Skin epidermis (tissue), 12 donors: ENCODE measurements at regions not wholly inside any gene's neighbourhood (a gene's known extent, or its start where the extent isn't known, plus 50 kb on each side); places are given as distances from the start of the nearest gene placed in this dataset.

ENCODE experiments used
- H3K27ac ChIP-seq, 21 experiments: fragments of 200-600 bp; sonication (generic) in 11 of 21; one replicate each; pipeline ENCODE4 v1.5.0; 2020; ENCODE audit warnings: mild to moderate bottlenecking in 3 of 21, inconsistent platforms in 2 of 21, moderate library complexity in 2 of 21
- H3K4me3 ChIP-seq, 7 experiments: fragments of 200-600 bp; sonication (generic) in 2 of 7; one replicate each; pipeline ENCODE4 v1.5.0; 2020; ENCODE audit warnings: inconsistent platforms in 2 of 7, mild to moderate bottlenecking in 2 of 7, moderate library complexity in 1 of 7

DNA sequence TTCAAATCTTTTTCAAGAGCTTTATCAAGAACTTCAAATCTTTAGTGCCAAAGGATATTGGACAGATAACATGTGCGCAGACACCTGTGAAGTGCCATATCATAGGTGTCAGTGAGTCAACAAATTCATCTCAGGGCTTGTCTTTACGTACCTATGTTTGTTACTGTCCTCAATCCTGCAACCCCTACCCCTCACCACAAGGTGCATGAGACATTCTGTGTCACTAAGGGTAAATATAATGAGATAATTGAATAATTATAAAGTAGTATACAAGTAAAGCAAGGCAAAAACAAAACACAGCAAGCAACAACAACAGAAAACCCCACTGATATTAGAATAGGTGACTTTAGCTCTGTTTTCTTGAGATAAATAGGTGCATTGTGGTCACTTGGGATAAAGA, 1495.8 kb upstream of the TMEFF2 start:
- H3K4me3 ChIP-seq: no peak overlapping the region
- no peak overlapping the region for H3K27ac ChIP-seq

DNA sequence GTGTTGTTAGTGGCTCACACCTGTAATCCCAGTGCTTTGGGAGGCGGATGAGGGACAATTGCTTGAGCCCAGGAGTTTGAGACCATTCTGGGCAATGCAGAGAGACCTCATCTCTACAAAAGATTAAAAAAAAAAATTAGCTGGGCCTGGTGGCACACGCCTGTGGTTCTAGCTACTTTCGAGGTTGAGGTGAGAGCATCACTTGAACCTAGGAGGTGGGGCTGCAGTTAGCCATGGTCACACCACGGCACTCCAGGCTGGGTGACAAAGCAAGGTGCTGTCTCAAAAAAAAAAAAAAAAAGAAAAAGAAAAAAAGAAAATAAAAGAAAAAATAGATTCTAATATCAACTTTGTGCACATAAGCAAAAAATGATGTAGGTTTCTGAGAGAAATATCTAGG, 1492.5 kb upstream of the TMEFF2 start:
- H3K27ac ChIP-seq: no peak overlapping the region

DNA sequence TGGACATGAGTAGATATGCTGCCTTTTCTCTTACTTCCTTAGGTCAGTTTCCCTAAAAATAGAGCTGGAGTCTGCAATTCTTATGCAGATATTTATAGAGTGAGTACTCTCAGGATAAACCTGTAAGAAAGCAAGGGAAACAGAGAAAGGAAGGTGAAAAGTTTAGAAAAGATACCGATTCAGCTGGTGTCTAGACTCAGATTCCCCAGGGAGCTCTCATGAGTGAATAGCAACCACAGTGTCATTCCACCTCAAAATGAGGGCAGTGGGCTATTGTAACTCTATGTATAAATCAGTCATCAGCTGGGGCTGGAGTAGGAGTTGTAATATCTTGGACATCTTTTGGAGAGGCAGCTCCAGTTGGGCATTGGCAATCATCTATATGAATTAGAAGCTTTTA, 1485.1 kb upstream of the TMEFF2 start:
- Histone ChIP-seq H3K4me3 (no peak overlapping the region), H3K27ac (no peak overlapping the region)

More for the DNA sequence above, 1492.5 kb upstream of the TMEFF2 start:
- no peak overlapping the region for H3K4me3 ChIP-seq

DNA sequence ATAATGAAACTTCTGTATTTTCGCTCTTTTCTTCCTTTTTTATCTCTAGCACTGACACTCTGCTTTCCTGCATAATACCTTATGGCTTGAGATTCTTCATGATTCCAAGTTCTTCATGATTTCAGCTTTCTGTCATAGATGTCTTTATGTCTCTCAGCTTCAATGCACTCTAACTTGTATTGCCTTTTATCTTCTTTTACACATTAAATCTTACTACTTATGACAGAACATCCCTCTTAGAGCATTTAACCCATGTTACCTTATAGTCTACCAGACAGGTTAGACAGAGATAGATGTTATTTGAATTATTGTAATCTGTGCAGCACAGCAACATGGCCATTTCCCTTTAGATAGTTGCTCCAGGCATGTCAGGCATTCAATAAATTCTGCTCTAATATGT, 1475.7 kb upstream of the TMEFF2 start:
- Histone ChIP-seq H3K4me3 (no peak overlapping the region), H3K27ac (no peak overlapping the region)

DNA sequence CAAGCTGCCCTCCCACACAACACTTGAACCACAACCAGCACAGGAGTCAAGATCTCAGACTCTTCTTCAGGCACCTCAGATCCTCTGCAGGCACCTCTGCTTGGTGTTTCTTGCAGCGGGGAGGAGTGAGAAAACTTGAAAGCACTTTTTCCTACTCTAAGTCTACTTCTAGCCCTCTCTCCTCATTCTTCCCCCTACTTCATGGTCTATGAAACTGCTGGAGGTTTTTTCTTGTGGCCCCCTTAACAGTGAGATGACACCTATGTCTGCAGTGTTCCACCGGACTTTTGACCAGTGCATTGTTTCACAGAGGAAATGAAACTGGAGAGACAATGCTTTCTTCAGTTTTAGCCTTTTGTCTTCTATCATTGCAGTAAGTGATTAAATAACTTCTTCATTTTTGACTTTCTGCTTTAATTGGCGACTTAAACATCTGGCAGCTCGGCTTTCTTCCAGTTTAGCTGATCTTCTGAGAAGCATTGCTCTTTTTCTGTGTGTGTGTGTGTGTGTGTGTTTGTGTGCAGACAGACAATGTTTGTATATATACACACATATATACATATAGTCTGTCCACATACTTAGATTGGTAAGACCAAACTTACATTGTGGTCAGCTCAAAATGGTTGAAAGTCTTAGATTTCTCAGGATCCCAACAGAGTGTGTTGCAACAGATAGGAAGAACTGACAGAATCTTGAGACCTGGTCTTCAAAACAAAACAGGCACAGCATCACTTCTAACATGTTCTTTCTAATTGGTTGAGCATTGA, 1474.0 kb upstream of the TMEFF2 start:
- Histone ChIP-seq H3K27ac (no peak overlapping the region), H3K4me3 (no peak overlapping the region)

DNA sequence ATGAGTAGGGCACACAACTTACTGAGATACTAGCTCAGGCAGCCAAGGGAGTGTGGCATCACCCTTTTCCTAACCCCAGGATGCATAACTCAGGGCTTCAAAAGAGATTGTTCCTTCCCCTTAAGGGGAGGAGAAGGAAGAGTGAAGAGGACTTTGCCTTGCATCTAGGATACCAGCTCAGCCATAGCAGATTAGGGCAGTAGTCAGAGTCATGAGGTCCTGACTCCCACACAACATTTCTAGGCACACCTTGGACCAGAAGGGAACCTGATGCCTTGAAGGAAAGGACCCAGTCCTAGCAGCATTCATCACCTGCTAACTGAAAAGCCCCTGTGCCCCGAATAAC, 1433.2 kb upstream of the TMEFF2 start:
- Histone ChIP-seq H3K4me3 (no peak overlapping the region), H3K27ac (no peak overlapping the region)

DNA sequence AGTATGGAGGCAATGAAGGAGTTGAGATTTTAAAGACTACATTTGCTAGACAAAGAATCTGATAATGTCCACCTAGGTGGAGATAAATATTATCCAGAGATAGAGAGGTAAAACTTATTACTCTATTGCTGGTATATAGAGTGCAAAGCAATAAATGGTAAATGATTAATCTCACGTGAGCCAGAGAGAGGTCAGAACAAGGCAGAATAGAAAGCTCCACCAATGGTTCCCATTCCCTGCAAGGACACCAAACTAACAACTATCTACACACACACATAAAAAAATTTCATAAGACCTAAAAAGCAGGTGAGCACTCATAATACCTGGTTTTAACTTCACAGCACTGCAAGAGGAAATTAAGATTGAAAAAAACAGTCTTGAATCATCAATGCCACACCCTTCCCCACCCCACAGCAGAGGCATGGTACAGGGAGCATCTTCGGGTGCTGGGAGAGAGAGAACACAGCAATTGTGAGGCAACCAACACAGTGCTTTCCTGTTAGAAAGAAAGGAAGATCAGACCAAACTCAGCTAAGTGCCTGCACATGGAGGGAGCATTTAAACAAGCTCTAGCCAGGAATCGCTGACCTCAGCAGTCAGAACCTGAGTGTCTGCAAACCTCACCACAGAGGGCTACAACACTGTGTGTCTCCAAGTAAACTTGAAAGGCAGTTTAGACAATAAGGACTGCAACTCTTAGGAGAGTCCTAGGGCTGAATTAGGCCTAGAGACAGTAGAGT, 1432.6 kb upstream of the TMEFF2 start:
- no peak overlapping the region for H3K4me3 ChIP-seq
- no peak overlapping the region for H3K27ac ChIP-seq

DNA sequence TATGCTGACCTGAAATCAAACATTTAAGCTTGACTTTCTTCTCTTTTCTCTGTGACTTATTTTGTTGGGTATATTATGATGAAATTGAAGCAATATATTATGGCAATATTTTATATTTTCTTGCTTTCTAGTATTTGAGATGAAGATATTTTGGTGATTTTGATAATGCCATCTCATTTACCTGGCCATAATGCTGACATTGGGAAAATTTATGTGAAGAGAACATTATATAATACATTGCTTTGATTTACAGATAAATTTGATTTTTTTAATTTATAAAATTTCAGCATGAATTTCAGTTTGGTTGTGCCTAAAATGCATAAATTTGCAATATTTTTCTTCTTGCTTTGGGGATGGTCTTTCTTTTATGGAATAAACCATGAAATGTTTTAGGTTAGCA, 1413.7 kb upstream of the TMEFF2 start:
- no peak overlapping the region for H3K4me3 ChIP-seq
- no peak overlapping the region for H3K27ac ChIP-seq

DNA sequence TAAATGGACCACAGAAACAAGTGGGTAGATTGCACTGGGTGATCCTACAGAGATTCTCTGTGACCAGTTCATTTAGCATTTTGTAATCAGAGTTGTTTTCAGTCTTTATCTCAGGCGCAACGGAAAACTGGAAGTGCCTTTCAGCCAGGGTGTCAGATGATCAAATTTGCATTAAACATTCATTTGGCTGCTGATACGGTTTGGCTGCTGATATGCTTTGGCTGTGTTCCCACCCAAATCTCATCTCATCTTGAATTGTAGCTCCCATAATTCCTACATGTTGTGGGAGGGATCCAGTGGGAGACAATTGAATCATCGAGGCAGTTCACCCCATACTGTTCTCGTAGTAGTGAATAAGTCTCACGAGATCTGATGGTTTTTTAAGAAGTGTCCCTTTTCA, 1396.1 kb upstream of the TMEFF2 start:
- H3K27ac ChIP-seq: no peak overlapping the region
- no peak overlapping the region for H3K4me3 ChIP-seq

DNA sequence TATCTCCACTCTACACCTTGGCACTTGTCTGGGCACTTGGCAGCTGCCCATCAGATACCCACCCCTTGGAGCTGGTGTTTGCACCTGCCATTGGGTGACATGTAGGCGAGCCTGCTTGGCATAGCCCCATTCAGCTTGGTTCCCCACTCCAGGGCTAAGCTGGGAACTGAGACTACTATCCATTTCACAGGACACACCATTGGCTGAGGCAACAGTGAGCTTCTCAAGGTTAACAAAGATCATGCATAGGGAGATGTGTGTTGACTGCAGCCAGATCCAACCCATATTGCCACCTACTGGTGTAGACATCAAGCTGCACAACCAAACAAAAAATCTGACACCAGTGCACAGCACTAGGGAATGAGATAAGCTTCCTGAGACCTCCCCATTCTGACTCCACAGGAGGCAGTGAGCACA, 1389.8 kb upstream of the TMEFF2 start:
- Histone ChIP-seq H3K4me3 (no peak overlapping the region), H3K27ac (no peak overlapping the region)

DNA sequence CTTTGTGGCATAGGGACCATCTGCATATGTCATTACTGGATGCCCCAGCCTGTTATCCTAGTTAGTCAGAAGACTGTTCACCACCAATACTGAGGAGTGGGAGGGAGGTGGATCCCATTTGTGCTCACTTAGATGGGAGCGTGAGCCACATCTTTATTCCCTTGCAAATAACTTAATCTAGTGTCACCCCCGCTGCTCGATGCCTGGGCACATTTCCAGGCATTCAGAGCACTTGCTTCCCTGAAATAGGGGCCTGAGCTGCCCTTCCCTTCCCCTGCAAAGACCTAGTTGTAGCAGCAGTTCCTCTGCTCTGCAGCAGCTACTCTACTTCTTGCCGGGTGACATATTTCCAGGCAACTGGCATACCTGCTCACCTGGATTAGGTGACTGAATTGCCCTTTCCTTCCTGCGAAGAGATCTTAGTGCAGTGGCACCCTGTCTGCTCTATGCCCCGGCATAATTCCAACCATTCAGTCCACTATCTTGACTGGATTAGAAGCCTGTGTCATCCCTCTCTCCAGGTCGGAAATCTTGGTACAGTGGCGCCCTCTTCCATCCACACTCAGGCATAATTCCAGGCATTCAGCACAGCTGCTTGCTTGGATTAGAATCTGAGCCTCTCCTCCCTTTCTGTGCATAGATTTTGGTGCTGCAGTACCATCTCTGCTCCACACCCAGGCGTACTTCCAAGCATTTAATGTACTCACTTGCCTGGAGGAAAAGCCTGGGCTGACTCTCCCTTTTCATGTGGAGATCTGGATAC, 1389.1 kb upstream of the TMEFF2 start:
- H3K4me3 ChIP-seq: no peak overlapping the region
- H3K27ac ChIP-seq: no peak overlapping the region

DNA sequence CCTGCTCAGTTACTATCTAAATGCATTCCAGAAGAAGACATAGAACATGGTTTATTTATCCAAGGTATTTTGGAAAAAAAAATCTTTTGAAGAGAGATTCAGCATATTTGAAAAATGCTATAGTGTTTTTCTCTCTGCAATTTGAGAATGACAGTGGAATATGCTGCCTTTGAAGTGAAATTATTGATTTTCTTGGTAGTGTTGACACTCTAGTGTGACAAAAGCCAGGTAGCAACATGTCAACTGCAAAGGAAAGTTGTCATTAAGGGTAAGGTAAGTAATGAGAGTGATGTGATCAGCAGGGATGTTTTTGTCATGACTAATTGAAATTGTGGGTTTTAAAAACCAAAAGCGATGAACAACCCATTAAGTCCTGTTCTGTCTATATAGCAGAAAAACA, 1387.1 kb upstream of the TMEFF2 start:
- no peak overlapping the region for H3K27ac ChIP-seq
- H3K4me3 ChIP-seq: no peak overlapping the region

DNA sequence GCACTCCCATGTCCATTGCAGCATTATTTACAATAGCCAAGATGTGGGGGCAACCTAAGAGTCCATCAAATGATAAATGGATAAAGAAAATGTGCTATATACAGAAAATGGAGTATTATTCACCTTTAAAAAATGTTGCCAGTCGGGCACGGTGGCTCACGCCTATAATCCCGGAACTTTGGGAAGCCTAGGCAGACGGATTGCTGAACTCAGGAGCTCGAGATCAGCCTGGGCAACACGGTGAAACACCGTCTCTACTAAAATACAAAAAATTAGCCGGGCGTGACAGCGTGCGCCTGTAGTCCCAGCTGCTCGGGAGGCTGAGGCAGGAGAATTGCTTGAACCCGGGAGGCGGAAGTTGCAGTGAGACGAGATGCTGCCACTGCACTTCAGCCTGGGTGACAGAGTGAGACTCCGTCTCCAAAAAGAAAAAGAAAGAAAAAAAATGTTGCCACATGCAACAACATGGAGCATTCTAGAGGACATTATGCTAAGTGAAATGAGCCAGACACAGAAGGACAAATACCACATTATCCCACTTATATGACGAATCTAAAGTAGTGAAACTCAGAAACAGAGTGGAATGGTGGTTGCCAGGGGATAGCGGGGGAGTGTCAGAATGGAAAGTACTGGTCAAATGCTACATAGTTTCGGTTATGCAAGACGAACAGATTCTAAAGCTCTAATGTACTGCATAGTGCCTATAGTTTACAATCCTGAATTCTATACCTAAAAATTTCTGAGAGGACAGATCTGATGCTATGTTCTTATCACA, 1385.6 kb upstream of the TMEFF2 start:
- H3K4me3 ChIP-seq: no peak overlapping the region
- H3K27ac ChIP-seq: no peak overlapping the region

DNA sequence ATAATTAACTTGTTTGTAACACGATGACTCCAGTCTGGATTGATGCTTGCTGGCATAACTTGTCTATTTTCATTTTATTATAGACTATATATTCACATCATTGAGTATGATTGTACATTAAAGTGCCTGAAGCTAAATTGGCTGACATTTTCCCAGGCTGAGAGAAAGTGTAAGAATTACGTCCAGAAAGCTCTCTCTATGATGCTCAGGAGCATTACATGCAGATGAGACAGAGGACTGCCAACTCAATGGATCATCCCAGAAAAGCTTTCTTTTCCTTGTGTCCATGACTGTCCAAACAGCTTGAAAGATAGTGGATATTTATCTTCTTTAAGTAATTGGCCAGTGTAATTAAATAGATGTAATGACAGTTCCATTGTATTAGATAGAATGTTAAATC, 1372.2 kb upstream of the TMEFF2 start:
- Histone ChIP-seq H3K27ac (no peak overlapping the region), H3K4me3 (no peak overlapping the region)

DNA sequence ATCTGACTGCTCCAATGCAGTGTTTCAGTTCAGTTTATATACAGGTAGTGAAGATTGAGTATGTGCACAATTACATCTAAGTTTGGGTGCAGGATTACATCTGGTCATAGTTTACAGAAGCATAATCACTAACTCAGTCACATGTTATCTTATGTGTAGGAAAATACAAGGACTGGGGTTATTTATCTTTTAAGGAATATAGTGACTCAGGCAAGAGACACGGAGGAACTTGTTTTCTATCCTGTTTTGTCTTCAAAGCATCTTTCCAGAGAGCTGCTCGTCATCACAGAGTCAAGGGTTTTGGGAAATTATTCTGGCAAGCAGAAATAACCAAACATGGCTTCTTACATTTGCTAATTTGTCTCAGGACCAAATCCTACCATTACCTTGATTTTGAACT, 1371.5 kb upstream of the TMEFF2 start:
- no peak overlapping the region for H3K27ac ChIP-seq
- H3K4me3 ChIP-seq: no peak overlapping the region

DNA sequence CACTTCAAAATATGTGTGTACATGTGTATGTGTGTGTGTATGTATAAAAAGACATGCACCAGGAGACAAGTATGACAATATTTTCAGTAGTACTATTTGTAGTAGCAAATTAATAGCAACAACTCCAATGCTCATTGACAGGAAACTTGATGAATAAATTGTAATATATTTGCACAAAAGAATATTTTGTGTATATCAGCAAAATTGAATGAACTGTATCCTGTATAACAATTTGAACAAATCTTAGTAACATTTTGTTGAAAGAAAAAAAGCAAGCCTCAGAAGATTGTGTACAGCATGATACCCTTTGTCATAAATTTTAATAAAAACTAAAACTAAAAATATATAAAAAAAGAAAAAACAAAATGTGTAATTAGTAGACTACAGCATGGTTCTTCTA, 1367.3 kb upstream of the TMEFF2 start:
- no peak overlapping the region for H3K4me3 ChIP-seq

DNA sequence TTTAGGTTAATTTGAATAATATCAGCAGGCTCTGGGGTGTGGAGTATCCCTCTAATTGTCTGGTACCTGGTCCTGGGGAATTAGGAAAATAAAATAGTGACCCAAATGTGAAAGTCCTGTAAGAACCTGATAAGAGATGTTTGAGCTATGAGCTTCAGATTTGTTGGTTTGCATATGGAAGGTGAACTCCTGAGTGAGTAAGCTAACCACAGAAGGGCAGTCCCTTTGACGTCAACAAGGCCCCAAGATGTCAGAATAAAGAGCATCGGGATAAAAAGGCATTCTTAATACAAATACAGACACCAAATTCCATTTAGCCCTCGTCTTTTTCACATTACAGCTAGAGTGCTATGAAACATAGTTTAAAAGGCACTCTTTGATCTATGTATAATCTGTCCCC, 1366.3 kb upstream of the TMEFF2 start:
- no peak overlapping the region for H3K27ac ChIP-seq

More for the DNA sequence above, 1367.3 kb upstream of the TMEFF2 start:
- no peak overlapping the region for H3K27ac ChIP-seq

DNA sequence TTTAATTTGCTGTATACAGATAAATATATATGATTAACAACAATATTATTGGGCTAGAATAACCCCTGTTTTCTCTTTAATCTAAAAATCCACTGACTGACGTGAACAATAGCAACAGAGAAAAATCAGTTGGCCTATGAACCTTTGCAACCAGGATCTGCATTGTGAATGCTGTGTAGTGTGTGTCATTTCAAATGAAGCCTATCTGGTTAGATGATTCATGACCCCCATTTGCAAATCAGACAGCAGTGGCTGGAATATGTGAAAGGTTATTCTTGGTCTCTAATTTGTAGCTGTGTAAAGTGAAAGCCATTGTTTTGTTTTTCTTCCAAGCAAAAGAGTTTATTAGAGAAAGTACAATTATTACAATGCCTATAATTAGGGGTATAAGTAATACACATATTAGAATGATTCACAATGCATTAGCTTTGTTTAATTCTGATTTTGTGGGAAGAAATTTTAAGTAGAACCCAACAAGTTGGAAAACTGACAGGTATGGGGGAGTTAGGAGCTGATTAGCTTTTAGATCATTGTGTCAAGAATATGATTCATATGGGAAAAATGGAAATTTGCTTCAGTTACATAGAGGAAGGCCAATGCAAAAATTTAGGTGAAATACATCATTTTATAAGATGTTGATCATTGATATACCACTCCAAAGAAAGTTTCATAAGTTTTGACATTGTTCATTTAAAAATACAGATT, 1362.2 kb upstream of the TMEFF2 start:
- Histone ChIP-seq H3K4me3 (no peak overlapping the region), H3K27ac (no peak overlapping the region)

More for the DNA sequence above, 1366.3 kb upstream of the TMEFF2 start:
- H3K4me3 ChIP-seq: no peak overlapping the region

DNA sequence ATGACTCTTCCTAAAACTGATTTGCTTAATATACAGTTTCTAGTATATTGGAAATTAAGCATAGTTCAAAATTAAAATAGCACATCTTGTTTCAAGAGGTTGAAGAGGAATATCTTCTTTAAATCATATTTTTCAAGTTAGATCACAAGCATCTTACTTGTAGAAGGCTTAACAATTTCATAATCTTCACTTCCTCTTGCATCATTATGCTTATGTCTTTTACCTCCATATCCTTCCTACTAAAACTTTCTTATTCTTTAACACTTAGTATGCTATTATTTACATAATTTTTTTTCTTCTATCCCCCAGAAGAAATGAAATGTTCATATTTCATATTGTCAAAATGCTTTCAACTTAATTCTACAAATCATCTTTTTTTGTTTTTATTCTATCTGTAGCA, 1354.9 kb upstream of the TMEFF2 start:
- Histone ChIP-seq H3K4me3 (no peak overlapping the region), H3K27ac (no peak overlapping the region)

DNA sequence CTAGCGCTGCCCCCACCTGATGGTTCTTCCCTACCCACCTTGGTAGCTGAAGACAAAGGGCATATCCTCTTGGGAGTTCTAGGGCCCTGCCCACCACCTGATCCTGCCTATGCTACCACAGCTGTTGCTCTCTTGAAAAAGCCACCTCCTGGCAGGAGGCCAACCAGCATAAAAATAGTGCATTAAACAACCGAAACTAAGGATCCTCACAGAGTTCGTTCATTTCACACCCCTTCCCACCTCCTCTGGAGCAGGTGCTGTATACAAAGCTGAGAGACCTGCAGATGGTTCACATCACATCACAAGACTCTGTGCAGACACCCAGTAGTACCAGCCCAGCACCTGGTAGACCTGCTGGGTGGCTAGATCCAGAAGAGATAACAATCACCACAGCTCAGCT, 1348.0 kb upstream of the TMEFF2 start:
- Histone ChIP-seq H3K4me3 (no peak overlapping the region), H3K27ac (no peak overlapping the region)
